ENCODE measurements at regions not wholly inside any gene's neighbourhood (a gene's known extent, or its start where the extent isn't known, plus 50 kb on each side); places are given as distances from the start of the nearest gene placed in this dataset.

DNA sequence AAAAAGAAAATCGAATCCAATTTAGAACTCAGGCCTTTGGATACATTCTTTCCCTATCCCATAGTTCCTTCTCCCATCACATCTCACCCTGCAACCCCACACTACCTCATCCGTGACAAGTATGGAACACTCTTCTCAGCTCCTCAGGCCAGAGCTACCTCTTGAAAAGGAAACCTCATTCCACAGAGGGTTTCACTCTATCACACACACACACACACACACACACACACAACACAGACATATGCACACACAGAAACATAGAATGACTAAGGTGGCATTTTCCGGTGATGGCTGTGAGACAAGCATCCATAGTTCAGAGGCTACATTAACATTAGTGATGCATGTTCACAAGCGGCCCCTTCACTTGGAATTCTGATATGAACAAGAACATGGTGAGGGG is 122.0 kb upstream of the HES1 start:
- DNase-seq (ENCODE audit: low read depth): no peak
- no peak overlapping the region for H3K4me3 ChIP-seq (ENCODE audit: control insufficient read depth, low read depth, low read length)
- TF ChIP-seq, protein P1, sequence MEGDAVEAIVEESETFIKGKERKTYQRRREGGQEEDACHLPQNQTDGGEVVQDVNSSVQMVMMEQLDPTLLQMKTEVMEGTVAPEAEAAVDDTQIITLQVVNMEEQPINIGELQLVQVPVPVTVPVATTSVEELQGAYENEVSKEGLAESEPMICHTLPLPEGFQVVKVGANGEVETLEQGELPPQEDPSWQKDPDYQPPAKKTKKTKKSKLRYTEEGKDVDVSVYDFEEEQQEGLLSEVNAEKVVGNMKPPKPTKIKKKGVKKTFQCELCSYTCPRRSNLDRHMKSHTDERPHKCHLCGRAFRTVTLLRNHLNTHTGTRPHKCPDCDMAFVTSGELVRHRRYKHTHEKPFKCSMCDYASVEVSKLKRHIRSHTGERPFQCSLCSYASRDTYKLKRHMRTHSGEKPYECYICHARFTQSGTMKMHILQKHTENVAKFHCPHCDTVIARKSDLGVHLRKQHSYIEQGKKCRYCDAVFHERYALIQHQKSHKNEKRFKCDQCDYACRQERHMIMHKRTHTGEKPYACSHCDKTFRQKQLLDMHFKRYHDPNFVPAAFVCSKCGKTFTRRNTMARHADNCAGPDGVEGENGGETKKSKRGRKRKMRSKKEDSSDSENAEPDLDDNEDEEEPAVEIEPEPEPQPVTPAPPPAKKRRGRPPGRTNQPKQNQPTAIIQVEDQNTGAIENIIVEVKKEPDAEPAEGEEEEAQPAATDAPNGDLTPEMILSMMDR (IDR thresholded peaks at IDR 0.05; ENCODE audit: control insufficient read depth, insufficient read depth, low read depth, low read length, missing control alignments): no peak

DNA sequence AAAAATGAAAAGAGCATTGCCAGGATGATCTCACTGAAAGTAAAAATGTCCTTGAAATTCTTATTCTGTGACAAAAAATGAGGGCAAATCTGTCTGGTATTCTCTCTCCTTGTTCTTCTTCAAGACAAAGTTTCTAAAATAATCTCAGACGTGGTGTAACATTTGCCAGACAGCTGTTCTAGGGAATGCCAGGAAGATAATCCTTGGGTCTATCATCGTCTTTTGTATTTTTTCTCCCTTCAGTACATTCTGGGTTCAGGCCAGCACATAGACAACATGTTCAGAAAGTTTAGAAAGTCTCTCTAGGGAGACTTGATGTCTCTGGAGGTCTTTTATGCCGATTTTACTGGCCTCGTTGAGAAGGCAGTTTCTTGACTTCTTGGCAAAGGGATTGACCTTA is 121.2 kb upstream of the HES1 start:
- TF ChIP-seq, protein P1 (IDR thresholded peaks at IDR 0.05; ENCODE audit: control insufficient read depth, insufficient read depth, low read depth, low read length, missing control alignments): no peak

DNA sequence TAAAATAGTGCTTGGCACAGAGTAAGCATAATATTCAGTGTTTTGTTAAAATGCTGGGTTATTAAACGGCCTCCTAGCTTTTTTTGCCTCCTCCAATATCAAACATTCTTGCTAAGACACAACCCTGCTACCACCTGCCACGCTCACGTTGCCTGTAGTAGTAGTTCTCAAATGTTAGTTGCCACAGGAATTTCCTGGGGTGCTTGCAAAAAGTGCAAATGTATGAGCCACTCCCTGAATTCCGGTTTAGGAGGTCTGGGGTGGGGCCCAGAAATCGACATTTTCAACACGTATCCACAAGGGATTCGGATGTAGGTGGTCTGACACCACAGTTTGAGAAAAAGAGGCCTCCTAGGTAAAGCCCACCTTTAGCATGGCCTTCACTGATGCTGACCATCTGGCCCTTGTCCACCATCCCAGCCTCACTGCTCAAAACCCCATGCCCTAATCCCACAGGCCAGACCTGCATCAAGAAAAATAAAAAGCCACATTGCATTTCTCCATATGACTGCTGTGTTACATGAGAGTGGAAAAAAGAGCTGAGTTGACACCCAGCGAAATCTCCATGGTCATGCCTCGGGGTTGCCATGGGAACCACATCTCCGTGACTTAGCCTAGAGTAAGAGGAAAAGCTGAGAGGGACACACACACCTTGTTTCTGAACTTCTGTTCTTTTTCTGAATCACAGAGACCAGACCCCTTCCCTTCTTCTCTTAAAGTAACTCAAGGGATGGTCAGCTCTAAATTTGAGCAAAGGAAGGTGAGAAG is 116.4 kb upstream of the HES1 start:
- TF ChIP-seq, protein P1 (IDR thresholded peaks at IDR 0.05; ENCODE audit: control insufficient read depth, insufficient read depth, low read depth, low read length, missing control alignments): no peak
- no peak for DNase-seq (ENCODE audit: low read depth)
- H3K4me3 ChIP-seq (ENCODE audit: control insufficient read depth, low read depth, low read length): no peak overlapping the region

More for the DNA sequence above, 121.2 kb upstream of the HES1 start:
- no peak for DNase-seq (ENCODE audit: low read depth)
- H3K4me3 ChIP-seq (ENCODE audit: control insufficient read depth, low read depth, low read length): no peak overlapping the region

DNA sequence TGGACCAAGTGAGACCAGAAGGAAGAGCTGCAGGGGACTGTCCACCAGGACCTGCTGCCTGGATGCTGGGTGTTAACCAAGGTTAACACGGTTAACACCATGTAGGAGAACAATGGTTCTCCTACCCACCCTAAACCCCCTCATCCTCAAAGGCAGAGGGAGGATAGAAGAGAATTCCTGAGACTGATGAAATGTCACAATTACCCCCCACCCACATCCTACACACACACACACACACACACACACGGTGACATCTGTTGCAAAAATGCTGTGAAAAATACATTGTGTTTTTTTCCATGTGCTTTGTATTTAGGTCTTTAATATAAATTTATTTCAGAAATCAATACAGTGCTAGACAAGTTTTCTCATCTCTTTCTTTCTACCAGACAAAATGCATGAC is 113.9 kb upstream of the HES1 start:
- H3K4me3 ChIP-seq (ENCODE audit: control insufficient read depth, low read depth, low read length): no peak overlapping the region
- no peak for DNase-seq (ENCODE audit: low read depth)
- TF ChIP-seq, protein P1 (IDR thresholded peaks at IDR 0.05; ENCODE audit: control insufficient read depth, insufficient read depth, low read depth, low read length, missing control alignments): no peak

DNA sequence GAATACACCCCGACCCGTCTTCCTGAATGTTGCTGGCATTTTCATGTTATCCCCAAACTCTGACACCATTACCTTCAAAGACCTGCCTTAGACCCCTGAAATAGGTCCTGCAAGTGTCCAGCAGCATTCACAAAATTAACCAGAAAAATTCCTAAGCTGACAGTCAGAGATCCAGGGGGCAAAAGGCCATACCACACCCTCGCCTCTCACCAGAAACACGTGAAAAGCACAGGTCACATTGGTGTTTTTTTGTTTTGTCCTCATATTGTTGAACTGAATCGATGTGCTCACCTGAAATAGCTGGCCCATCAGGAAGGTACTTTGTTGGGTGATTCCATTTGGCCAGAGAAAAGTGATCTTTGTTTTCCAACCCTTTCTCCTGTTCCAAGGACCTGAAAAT is 113.1 kb upstream of the HES1 start:
- H3K4me3 ChIP-seq (ENCODE audit: control insufficient read depth, low read depth, low read length): no peak overlapping the region
- TF ChIP-seq, protein P1 (IDR thresholded peaks at IDR 0.05; ENCODE audit: control insufficient read depth, insufficient read depth, low read depth, low read length, missing control alignments): no peak

DNA sequence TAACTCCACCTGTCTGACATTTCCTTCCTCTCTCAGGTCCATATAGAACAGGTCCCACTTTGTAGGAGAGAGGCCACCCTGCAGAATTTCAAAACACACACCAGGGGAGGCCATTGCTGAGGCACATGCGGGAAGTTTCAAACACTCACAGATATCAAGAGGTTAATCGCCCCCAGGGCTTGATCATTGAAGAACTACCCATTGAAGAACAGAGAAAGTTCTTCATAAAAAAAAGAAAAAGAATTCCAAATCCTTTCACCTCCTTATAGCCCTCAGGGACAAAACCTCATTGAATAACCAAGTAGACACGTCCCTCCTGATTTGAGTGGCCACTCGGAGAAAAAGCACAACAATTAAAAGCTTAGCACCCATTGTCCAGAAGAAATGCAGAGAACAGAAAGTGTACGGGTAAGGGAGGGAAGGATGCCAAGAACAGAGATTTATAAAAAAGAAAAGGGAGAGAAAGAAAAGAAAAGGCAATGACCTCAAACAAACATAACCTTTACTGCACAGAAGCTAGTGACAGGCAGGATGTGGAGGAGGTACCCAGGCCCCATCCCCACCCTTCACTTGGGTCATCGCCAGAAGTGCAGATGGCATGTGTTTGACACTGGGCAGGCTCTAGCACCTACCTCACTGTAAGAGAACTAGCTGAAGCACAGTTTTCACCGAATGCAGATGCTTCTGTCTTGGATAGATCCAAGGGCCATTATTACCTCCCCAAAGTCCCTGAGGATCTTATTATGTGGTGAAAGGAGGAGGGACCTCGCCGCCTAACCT is 112.3 kb upstream of the HES1 start:
- DNase-seq (ENCODE audit: low read depth): no peak

More for the DNA sequence above, 113.1 kb upstream of the HES1 start:
- no peak for DNase-seq (ENCODE audit: low read depth)

More for the DNA sequence above, 112.3 kb upstream of the HES1 start:
- TF ChIP-seq, protein P1 (IDR thresholded peaks at IDR 0.05; ENCODE audit: control insufficient read depth, insufficient read depth, low read depth, low read length, missing control alignments): no peak
- no peak overlapping the region for H3K4me3 ChIP-seq (ENCODE audit: control insufficient read depth, low read depth, low read length)
